Neural progenitor cell (in vitro differentiated cells): ENCODE measurements at regions not wholly inside any gene's neighbourhood (a gene's known extent, or its start where the extent isn't known, plus 50 kb on each side); places are given as distances from the start of the nearest gene placed in this dataset.

Experiments
- DNase-seq: peaks from one replicate; pipeline ENCODE4 v3.0.0-alpha.2; 2016; ENCODE audit warnings: low spot score
- H2AFZ ChIP-seq: fragments of 200-600 bp; sonication (generic); replicated peaks from 2 replicates; pipeline ENCODE4 v1.6.1; 2016; ENCODE audit warnings: antibody characterized with exemption
- H3F3A ChIP-seq: fragments of 200-600 bp; sonication (generic); 2 replicates; pipeline ENCODE4 v1.6.1; 2016; ENCODE audit warnings: antibody characterized with exemption, low read depth
- H3K27ac ChIP-seq: fragments of 200-600 bp; sonication (generic); 2 replicates; pipeline ENCODE4 v1.5.1; 2016; ENCODE audit warnings: mild to moderate bottlenecking
- H3K27me3 ChIP-seq: fragments of 200-600 bp; sonication (generic); 2 replicates; pipeline ENCODE4 v1.6.1; 2016; ENCODE audit warnings: mild to moderate bottlenecking, moderate library complexity
- H3K36me3 ChIP-seq: fragments of 200-600 bp; sonication (generic); 2 replicates; pipeline ENCODE4 v1.5.1; 2016
- H3K4me1 ChIP-seq: fragments of 200-600 bp; sonication (generic); 2 replicates; pipeline ENCODE4 v1.6.1; 2016; ENCODE audit warnings: mixed run types
- H3K4me2 ChIP-seq: fragments of 200-600 bp; sonication (generic); 2 replicates; pipeline ENCODE4 v1.6.1; 2016
- H3K4me3 ChIP-seq: fragments of 200-600 bp; sonication (generic); 2 replicates; pipeline ENCODE4 v1.5.1; 2016
- H3K79me2 ChIP-seq: fragments of 200-600 bp; sonication (generic); 2 replicates; pipeline ENCODE4 v1.6.1; 2016; ENCODE audit warnings: low read depth
- H3K9ac ChIP-seq: fragments of 200-600 bp; sonication (generic); 2 replicates; pipeline ENCODE4 v1.6.1; 2016
- H3K9me3 ChIP-seq: fragments of 200-600 bp; sonication (generic); 2 replicates; pipeline ENCODE4 v1.5.1; 2016; ENCODE audit warnings: low read depth
- H4K20me1 ChIP-seq: fragments of 200-600 bp; sonication (generic); 2 replicates; pipeline ENCODE4 v1.6.1; 2016; ENCODE audit warnings: low read depth
- H3K27ac Mint-ChIP-seq: 3 replicates; pipeline ENCODE4 v1.8.0; 2021; ENCODE audit warnings: mixed read lengths
- H3K27me3 Mint-ChIP-seq: 2 replicates; pipeline ENCODE4 v1.8.0; 2022; ENCODE audit warnings: low read depth, mild to moderate bottlenecking, inconsistent platforms, moderate library complexity, mixed read lengths; ENCODE audit not compliant: insufficient read depth
- H3K36me3 Mint-ChIP-seq: 3 replicates; pipeline ENCODE4 v1.8.0; 2021; ENCODE audit warnings: mixed read lengths
- H3K4me1 Mint-ChIP-seq: 3 replicates; pipeline ENCODE4 v1.8.0; 2021; ENCODE audit warnings: mixed read lengths
- H3K4me3 Mint-ChIP-seq: 3 replicates; pipeline ENCODE4 v1.8.0; 2021; ENCODE audit warnings: mild to moderate bottlenecking, moderate library complexity, mixed read lengths
- H3K9me3 Mint-ChIP-seq: 3 replicates; pipeline ENCODE4 v1.8.0; 2020; ENCODE audit warnings: mixed read lengths
- EZH2 ChIP-seq: fragments of 200-600 bp; sonication (generic); IDR thresholded peaks from 2 replicates; pipeline ENCODE4 v1.6.1; 2017; ENCODE audit warnings: antibody characterized with exemption, mild to moderate bottlenecking, moderate library complexity
- EZH2phosphoT487 ChIP-seq: fragments of 200-600 bp; sonication (generic); IDR thresholded peaks from 2 replicates; pipeline ENCODE4 v1.6.1; 2017; ENCODE audit warnings: antibody characterized with exemption
- TF ChIP-seq, protein P1 (sequence below): fragments of 200-600 bp; sonication (generic); IDR thresholded peaks from 2 replicates; pipeline ENCODE4 v1.5.1; 2017; ENCODE audit warnings: antibody characterized with exemption, mild to moderate bottlenecking

DNA sequence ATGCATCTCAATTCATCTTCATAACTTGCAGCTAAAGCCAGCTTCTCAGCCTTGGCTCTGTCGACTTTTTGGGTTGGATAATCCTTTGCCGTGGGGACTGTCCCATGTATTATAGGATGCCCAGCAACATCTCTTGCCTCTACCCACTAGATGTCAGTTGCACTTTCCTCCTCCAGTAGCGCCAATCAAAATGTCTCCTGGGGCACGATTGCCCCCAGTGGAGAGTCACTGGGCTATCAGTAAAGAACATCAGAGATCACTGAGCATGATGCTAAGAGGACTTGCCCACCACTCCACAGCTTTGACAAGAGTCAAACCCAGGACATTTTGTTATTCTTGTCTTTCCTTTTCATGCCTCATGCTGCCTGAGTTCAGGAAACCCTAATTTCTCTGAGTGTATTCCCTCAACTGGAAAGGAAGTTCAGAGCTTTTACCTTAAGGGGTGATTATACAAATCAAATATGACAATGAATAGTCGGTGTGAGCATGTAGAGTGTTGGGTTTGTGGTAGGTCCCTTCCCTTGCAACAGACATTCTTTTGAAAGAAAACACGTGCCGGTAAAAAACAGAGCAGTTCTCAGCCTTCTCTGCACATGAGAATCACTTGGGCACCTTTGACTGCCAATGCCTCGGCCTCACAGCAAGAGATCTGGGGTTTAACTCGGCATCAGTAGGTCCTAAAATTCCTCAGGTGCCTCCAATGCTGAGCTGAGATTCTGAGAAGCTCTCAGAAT lies 980.6 kb downstream of the VRK1 start:
- H3K9me3 ChIP-seq: no peaks in the 10 kb centered on the region
- no peaks in the 10 kb centered on the region for H3K79me2 ChIP-seq
- no peaks in the 10 kb centered on the region for H3K36me3 ChIP-seq
- DNase-seq: no peak
- no peak overlapping the region for H3K4me3 Mint-ChIP-seq
- H3K27me3 ChIP-seq: no peaks in the 10 kb centered on the region
- no peak overlapping the region for H3K27ac Mint-ChIP-seq
- no peak overlapping the region for H3K4me2 ChIP-seq
- no peaks in the 10 kb centered on the region for H3K9me3 Mint-ChIP-seq
- no peaks in the 10 kb centered on the region for H3K36me3 Mint-ChIP-seq
- no peaks in the 10 kb centered on the region for H3K4me1 ChIP-seq
- H3K4me3 ChIP-seq: no peak overlapping the region
- TF ChIP-seq EZH2phosphoT487: no peak
- TF ChIP-seq, protein P1, sequence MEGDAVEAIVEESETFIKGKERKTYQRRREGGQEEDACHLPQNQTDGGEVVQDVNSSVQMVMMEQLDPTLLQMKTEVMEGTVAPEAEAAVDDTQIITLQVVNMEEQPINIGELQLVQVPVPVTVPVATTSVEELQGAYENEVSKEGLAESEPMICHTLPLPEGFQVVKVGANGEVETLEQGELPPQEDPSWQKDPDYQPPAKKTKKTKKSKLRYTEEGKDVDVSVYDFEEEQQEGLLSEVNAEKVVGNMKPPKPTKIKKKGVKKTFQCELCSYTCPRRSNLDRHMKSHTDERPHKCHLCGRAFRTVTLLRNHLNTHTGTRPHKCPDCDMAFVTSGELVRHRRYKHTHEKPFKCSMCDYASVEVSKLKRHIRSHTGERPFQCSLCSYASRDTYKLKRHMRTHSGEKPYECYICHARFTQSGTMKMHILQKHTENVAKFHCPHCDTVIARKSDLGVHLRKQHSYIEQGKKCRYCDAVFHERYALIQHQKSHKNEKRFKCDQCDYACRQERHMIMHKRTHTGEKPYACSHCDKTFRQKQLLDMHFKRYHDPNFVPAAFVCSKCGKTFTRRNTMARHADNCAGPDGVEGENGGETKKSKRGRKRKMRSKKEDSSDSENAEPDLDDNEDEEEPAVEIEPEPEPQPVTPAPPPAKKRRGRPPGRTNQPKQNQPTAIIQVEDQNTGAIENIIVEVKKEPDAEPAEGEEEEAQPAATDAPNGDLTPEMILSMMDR: no peak
- no peak for TF ChIP-seq EZH2
- no peak overlapping the region for H2AFZ ChIP-seq
- H3F3A ChIP-seq: no peaks in the 10 kb centered on the region
- no peak overlapping the region for H3K27ac ChIP-seq
- H3K27me3 Mint-ChIP-seq: peaks cover 6% of the 10 kb centered on the region
- no peaks in the 10 kb centered on the region for H4K20me1 ChIP-seq
- H3K4me1 Mint-ChIP-seq: no peaks in the 10 kb centered on the region
- H3K9ac ChIP-seq: no peak overlapping the region

DNA sequence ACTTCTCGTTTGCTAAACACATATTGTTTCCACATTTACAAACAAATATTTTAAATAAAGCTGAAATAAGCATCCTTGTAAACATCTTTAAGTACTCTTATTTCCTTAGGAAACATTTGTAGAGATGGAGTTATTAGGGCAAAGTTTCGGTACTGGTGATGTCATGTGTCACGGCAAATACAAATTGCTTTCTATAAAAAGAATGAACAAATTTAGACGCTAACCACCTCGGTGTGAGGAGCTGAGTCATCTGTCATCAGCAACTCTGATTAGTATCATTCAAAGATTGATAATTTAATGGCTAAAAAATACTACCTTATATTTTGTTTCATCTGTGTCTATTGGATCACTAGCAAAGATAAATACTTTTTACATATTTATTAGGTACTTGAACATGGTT lies 982.0 kb downstream of the VRK1 start:
- Histone ChIP-seq H3K4me3 (no peak overlapping the region), H3F3A (no peaks in the 10 kb centered on the region), H4K20me1 (no peaks in the 10 kb centered on the region), H3K4me1 (no peaks in the 10 kb centered on the region), H3K36me3 (no peaks in the 10 kb centered on the region), H3K27me3 (no peaks in the 10 kb centered on the region), H2AFZ (no peak overlapping the region), H3K9me3 (no peaks in the 10 kb centered on the region), H3K9ac (no peak overlapping the region), H3K27ac (no peak overlapping the region), H3K79me2 (no peaks in the 10 kb centered on the region), H3K4me2 (no peak overlapping the region)
- no peak overlapping the region for H3K27ac Mint-ChIP-seq
- peaks cover 6% of the 10 kb centered on the region for H3K27me3 Mint-ChIP-seq
- no peaks in the 10 kb centered on the region for H3K9me3 Mint-ChIP-seq
- no peak for DNase-seq
- H3K4me1 Mint-ChIP-seq: no peaks in the 10 kb centered on the region
- no peak overlapping the region for H3K4me3 Mint-ChIP-seq
- TF ChIP-seq EZH2 (no peak), EZH2phosphoT487 (no peak)
- TF ChIP-seq, protein P1: no peak
- no peaks in the 10 kb centered on the region for H3K36me3 Mint-ChIP-seq

DNA sequence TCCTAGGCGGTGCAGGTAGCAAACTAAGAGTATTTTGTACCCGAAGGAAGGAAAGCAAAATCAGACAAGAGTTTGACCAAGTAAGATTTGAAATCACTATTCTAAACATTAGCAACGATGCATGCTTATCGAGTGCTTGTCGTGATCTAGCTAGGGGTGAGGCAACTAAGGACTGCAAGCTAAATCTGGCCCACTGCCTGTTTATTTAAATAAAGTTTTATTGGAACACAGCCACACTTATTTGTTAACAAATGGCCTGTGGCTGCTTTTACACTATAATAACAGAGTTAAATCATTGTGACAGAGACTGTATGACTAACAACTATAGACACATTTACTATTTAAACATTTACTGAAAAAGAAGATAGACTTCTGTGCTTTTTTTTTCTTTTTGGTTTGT lies 983.6 kb downstream of the VRK1 start:
- H3K27ac ChIP-seq: no peak overlapping the region
- H3K27me3 ChIP-seq: no peaks in the 10 kb centered on the region
- H3K36me3 ChIP-seq: no peaks in the 10 kb centered on the region
- no peak overlapping the region for H3K4me3 ChIP-seq
- H3K9me3 Mint-ChIP-seq: peaks cover 3% of the 10 kb centered on the region
- no peak overlapping the region for H3K27ac Mint-ChIP-seq
- H3K4me1 ChIP-seq: no peaks in the 10 kb centered on the region
- no peak overlapping the region for H3K4me2 ChIP-seq
- no peak overlapping the region for H3K4me3 Mint-ChIP-seq
- TF ChIP-seq EZH2: no peak
- TF ChIP-seq, protein P1: no peak
- TF ChIP-seq EZH2phosphoT487: no peak
- no peak for DNase-seq
- no peaks in the 10 kb centered on the region for H3K9me3 ChIP-seq
- H3K4me1 Mint-ChIP-seq: no peaks in the 10 kb centered on the region
- H4K20me1 ChIP-seq: no peaks in the 10 kb centered on the region
- H2AFZ ChIP-seq: no peak overlapping the region
- H3K79me2 ChIP-seq: no peaks in the 10 kb centered on the region
- H3K36me3 Mint-ChIP-seq: no peaks in the 10 kb centered on the region
- no peak overlapping the region for H3K9ac ChIP-seq
- H3F3A ChIP-seq: no peaks in the 10 kb centered on the region
- H3K27me3 Mint-ChIP-seq: peaks cover 4% of the 10 kb centered on the region
